ENCODE measurements at regions not wholly inside any gene's neighbourhood (a gene's known extent, or its start where the extent isn't known, plus 50 kb on each side); places are given as distances from the start of the nearest gene placed in this dataset.

DNA sequence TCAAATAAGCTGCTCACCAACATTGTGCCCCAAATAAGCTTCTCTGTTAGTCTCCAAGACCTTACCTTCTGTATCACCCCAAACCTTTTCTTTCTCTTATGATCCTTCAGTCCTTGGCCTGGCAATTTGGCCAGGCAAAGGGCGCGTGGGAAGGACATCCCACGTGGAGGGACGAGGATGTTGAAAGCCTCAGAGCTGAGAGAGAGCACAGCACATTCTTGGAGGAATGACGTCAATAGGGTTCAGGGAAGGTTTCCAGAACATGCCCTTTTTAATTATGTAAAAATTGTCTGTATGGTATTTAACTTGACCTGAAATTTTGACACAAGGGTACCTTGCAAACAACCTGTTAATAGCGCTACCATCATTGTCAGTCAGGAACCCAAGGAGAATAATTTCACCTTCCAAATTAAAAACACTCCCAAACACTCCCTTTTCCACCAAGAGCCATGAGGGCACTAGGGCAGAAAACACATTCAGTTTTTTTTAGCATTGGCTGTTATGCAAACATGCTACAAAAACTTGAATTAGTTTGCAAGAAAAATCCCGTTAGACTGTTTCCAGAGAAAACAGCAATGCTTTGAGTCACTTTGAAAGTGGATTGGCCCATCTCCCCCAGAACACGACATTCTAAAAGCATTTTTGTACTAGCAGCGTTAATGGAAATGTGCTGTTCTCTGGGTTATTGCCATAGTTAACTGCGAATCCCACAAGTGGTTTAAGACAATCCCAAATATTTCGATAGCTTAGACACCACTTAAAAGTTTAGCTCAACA lies 183.2 kb upstream of the PUDP start:
- TF ChIP-seq, protein P1, sequence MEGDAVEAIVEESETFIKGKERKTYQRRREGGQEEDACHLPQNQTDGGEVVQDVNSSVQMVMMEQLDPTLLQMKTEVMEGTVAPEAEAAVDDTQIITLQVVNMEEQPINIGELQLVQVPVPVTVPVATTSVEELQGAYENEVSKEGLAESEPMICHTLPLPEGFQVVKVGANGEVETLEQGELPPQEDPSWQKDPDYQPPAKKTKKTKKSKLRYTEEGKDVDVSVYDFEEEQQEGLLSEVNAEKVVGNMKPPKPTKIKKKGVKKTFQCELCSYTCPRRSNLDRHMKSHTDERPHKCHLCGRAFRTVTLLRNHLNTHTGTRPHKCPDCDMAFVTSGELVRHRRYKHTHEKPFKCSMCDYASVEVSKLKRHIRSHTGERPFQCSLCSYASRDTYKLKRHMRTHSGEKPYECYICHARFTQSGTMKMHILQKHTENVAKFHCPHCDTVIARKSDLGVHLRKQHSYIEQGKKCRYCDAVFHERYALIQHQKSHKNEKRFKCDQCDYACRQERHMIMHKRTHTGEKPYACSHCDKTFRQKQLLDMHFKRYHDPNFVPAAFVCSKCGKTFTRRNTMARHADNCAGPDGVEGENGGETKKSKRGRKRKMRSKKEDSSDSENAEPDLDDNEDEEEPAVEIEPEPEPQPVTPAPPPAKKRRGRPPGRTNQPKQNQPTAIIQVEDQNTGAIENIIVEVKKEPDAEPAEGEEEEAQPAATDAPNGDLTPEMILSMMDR (IDR thresholded peaks at IDR 0.05), result no peak
- TF ChIP-seq POLR2AphosphoS5 (IDR thresholded peaks at IDR 0.05) (no peak), EP300 (IDR thresholded peaks at IDR 0.05) (no peak), POLR2A (IDR thresholded peaks at IDR 0.05) (no peak)
